GM04503 (cell line): ENCODE measurements at regions not wholly inside any gene's neighbourhood (a gene's known extent, or its start where the extent isn't known, plus 50 kb on each side); places are given as distances from the start of the nearest gene placed in this dataset.
A peak's percentile ranks its signal among the peaks of the same experiment; 100 is the strongest.
"Not testable (repeated sequence)": the region's sequence is repeated elsewhere in the genome, so short reads cannot be mapped to it uniquely, and the experiment has no call there.

Source experiments
- DNase-seq: peaks from one replicate; pipeline ENCODE4 v3.0.0-alpha.2; 2012; ENCODE audit warnings: low read depth

GRCh38 chr14:46147452-46147851 lies 504.1 kb downstream of the RPL10L start:
- no peak for DNase-seq

GRCh38 chr14:46147024-46147423 lies 504.6 kb downstream of the RPL10L start:
- DNase-seq: no peak

- no peak for DNase-seq
Measured at GRCh38 chr14:46140445-46140844, 511.1 kb downstream of the RPL10L start.

GRCh38 chr14:46139649-46140048 lies 511.9 kb downstream of the RPL10L start:
- DNase-seq: no peak

GRCh38 chr14:46137786-46138185 lies 513.8 kb downstream of the RPL10L start:
- no peak for DNase-seq

GRCh38 chr14:46136456-46136855 lies 515.1 kb downstream of the RPL10L start:
- no peak for DNase-seq

- DNase-seq: no peak
Measured at GRCh38 chr14:46108228-46108627, 543.4 kb downstream of the RPL10L start.

- DNase-seq: not testable (repeated sequence)
Measured at GRCh38 chr14:46100901-46101300, 550.7 kb downstream of the RPL10L start.

GRCh38 chr14:46091819-46092218 lies 559.8 kb downstream of the RPL10L start:
- no peak for DNase-seq

GRCh38 chr14:46087604-46088003 lies 564.0 kb downstream of the RPL10L start:
- DNase-seq: no peak

- DNase-seq: no peak
Measured at GRCh38 chr14:46074061-46074460, 577.5 kb downstream of the RPL10L start.

- no peak for DNase-seq
Measured at GRCh38 chr14:46063872-46064271, 587.7 kb downstream of the RPL10L start.

- no peak for DNase-seq
Measured at GRCh38 chr14:46058964-46059563, 592.5 kb downstream of the RPL10L start.

GRCh38 chr14:46057799-46058198 lies 593.8 kb downstream of the RPL10L start:
- no peak for DNase-seq

GRCh38 chr14:46054526-46054925 lies 597.1 kb downstream of the RPL10L start:
- DNase-seq: peak; percentile 44

GRCh38 chr14:46053221-46053620 lies 598.4 kb downstream of the RPL10L start:
- no peak for DNase-seq

- DNase-seq: no peak
Measured at GRCh38 chr14:46051796-46052195, 599.8 kb downstream of the RPL10L start.

- DNase-seq: no peak
Measured at GRCh38 chr14:46048127-46048526, 603.5 kb downstream of the RPL10L start.

- DNase-seq: no peak
Measured at GRCh38 chr14:46036099-46036498, 615.5 kb downstream of the RPL10L start.

GRCh38 chr14:46034305-46034704 lies 617.3 kb downstream of the RPL10L start:
- no peak for DNase-seq

- no peak for DNase-seq
Measured at GRCh38 chr14:46018846-46019420, 632.6 kb downstream of the RPL10L start.

- no peak for DNase-seq
Measured at GRCh38 chr14:46008348-46008747, 643.2 kb downstream of the RPL10L start.

GRCh38 chr14:45998554-45998953 lies 653.0 kb downstream of the RPL10L start:
- no peak for DNase-seq

GRCh38 chr14:45990252-45990651 lies 661.3 kb downstream of the RPL10L start:
- DNase-seq: no peak
